ENCODE measurements at regions not wholly inside any gene's neighbourhood (a gene's known extent, or its start where the extent isn't known, plus 50 kb on each side); places are given as distances from the start of the nearest gene placed in this dataset.
"Not testable (repeated sequence)": the region's sequence is repeated elsewhere in the genome, so short reads cannot be mapped to it uniquely, and the experiment has no call there.

- TF ChIP-seq EZH2 (IDR thresholded peaks at IDR 0.05; ENCODE audit: borderline replicate concordance, low read length); CTCF (IDR thresholded peaks at IDR 0.05; ENCODE audit: low read length): not testable (repeated sequence)
These were observed 134.8 kb upstream of the HS3ST4 start for GRCh38 chr16:25556968-25557312.
